CD14-positive monocyte (primary cell): ENCODE measurements at regions not wholly inside any gene's neighbourhood (a gene's known extent, or its start where the extent isn't known, plus 50 kb on each side); places are given as distances from the start of the nearest gene placed in this dataset.

Source experiments
- DNase-seq, 3 donors: peaks; one replicate each; pipeline ENCODE4 v3.0.0-alpha.2; 2011 to 2022
- H2AFZ ChIP-seq: 2 replicates; pipeline ENCODE4 v1.6.0; 2012; ENCODE audit warnings: mild to moderate bottlenecking, low read depth, low read length, inconsistent platforms; ENCODE audit not compliant: insufficient read depth, poor library complexity, severe bottlenecking
- H3K27ac ChIP-seq, 2 donors: 1 replicate in 1 of 2; 2 replicates in 1 of 2; pipeline ENCODE4 v1.5.1; 2012 to 2013; ENCODE audit warnings: low read length in 2 of 2, control low read depth in 1 of 2, inconsistent platforms in 1 of 2, low read depth in 1 of 2, mild to moderate bottlenecking in 1 of 2
- H3K27me3 ChIP-seq, 2 donors: one replicate each; pipeline versions ENCODE4 v1.6.0 to v1.6.1; 2011 to 2013; ENCODE audit warnings: low read length in 2 of 2; ENCODE audit not compliant: control insufficient read depth in 2 of 2, insufficient read depth in 2 of 2
- H3K36me3 ChIP-seq, 2 donors: replicated peaks in 1 of 2; 1 replicate in 1 of 2; 2 replicates in 1 of 2; pipeline versions ENCODE4 v1.5.1 to v1.6.1; 2012 to 2013; ENCODE audit warnings: low read length in 2 of 2, control low read depth in 1 of 2, inconsistent platforms in 1 of 2, mild to moderate bottlenecking in 1 of 2; ENCODE audit not compliant: insufficient read depth in 2 of 2, control insufficient read depth in 1 of 2
- H3K4me1 ChIP-seq, 2 donors: 1 replicate in 1 of 2; 2 replicates in 1 of 2; pipeline versions ENCODE4 v1.5.1 to v1.6.1; 2012 to 2013; ENCODE audit warnings: low read length in 2 of 2, control low read depth in 1 of 2, inconsistent platforms in 1 of 2, mild to moderate bottlenecking in 1 of 2, moderate library complexity in 1 of 2; ENCODE audit not compliant: insufficient read depth in 2 of 2, control insufficient read depth in 1 of 2
- H3K4me2 ChIP-seq: replicated peaks from 2 replicates; pipeline ENCODE3; 2012; ENCODE audit warnings: low read length, moderate library complexity, mild to moderate bottlenecking; ENCODE audit not compliant: poor library complexity, severe bottlenecking; ENCODE audit errors: extremely low read depth
- H3K4me3 ChIP-seq, 3 experiments: fragments of 200-600 bp in 1 of 3; sonication (generic) in 1 of 3; replicated peaks in 1 of 3; 1 replicate in 2 of 3; 2 replicates in 1 of 3; pipeline ENCODE4 v1.5.1; 2011 to 2013; ENCODE audit warnings: low read length in 3 of 3, mild to moderate bottlenecking in 3 of 3, control low read depth in 2 of 3, low read depth in 2 of 3, inconsistent platforms in 1 of 3, moderate library complexity in 1 of 3
- H3K79me2 ChIP-seq: 2 replicates; pipeline ENCODE4 v1.6.0; 2012; ENCODE audit warnings: mild to moderate bottlenecking, control low read depth, inconsistent platforms, low read length, moderate library complexity; ENCODE audit not compliant: insufficient read depth
- H3K9ac ChIP-seq: 2 replicates; pipeline ENCODE4 v1.6.0; 2017; ENCODE audit warnings: low read length, mild to moderate bottlenecking; ENCODE audit not compliant: insufficient read depth, poor library complexity, severe bottlenecking
- H3K9me3 ChIP-seq, 2 donors: replicated peaks in 1 of 2; 1 replicate in 1 of 2; 2 replicates in 1 of 2; pipeline versions ENCODE4 v1.5.1 to v1.6.1; 2012 to 2013; ENCODE audit warnings: low read length in 2 of 2, control low read depth in 1 of 2; ENCODE audit not compliant: control insufficient read depth in 1 of 2, insufficient read depth in 1 of 2
- H4K20me1 ChIP-seq: 2 replicates; pipeline ENCODE4 v1.6.0; 2012; ENCODE audit warnings: mild to moderate bottlenecking, low read length, control low read depth, moderate library complexity; ENCODE audit not compliant: insufficient read depth
- H3K27ac Mint-ChIP-seq, 7 donors: one replicate each; pipeline ENCODE4 v1.8.0; 2020; ENCODE audit warnings: mild to moderate bottlenecking in 7 of 7, mixed read lengths in 7 of 7, moderate library complexity in 6 of 7, inconsistent platforms in 2 of 7
- H3K27me3 Mint-ChIP-seq, 3 donors: one replicate each; pipeline ENCODE4 v1.8.0; 2021 to 2022; ENCODE audit warnings: low read depth in 3 of 3, mild to moderate bottlenecking in 3 of 3, mixed read lengths in 3 of 3, moderate library complexity in 3 of 3, inconsistent platforms in 1 of 3
- H3K36me3 Mint-ChIP-seq, 2 donors: one replicate each; pipeline ENCODE4 v1.8.0; 2020; ENCODE audit warnings: mixed read lengths in 2 of 2, inconsistent platforms in 1 of 2, mild to moderate bottlenecking in 1 of 2
- H3K4me1 Mint-ChIP-seq: one replicate; pipeline ENCODE4 v1.8.0; 2020; ENCODE audit warnings: mild to moderate bottlenecking, mixed read lengths
- H3K4me3 Mint-ChIP-seq, 2 donors: one replicate each; pipeline ENCODE4 v1.8.0; 2020; ENCODE audit warnings: mild to moderate bottlenecking in 2 of 2, mixed read lengths in 2 of 2, moderate library complexity in 1 of 2
- H3K9me3 Mint-ChIP-seq, 7 donors: one replicate each; pipeline ENCODE4 v1.8.0; 2020 to 2022; ENCODE audit warnings: mixed read lengths in 7 of 7, mild to moderate bottlenecking in 6 of 7, moderate library complexity in 6 of 7, inconsistent platforms in 2 of 7
- CTCF ChIP-seq: fragments of 200-600 bp; IDR thresholded peaks from one replicate; pipeline ENCODE4 v1.8.0; 2022; ENCODE audit warnings: antibody characterized with exemption, mild to moderate bottlenecking
- WGBS: methylation state at CpG from one replicate; pipeline ENCODE4 v1.1.5; 2013; ENCODE audit warnings: missing lambda C conversion rate; ENCODE audit not compliant: insufficient coverage; 5-methylcytosine and 5-hydroxymethylcytosine counted together
- intact Hi-C, 2 donors: fragments of 100-400 bp; cut with micrococcal nuclease; formaldehyde crosslinking; loops; one replicate each; pipeline versions ENCODE4 v1.15.0 to v1.15.1; 2023

GRCh38 chr7:35556515-35557471 is 138.1 kb downstream of the HERPUD2 start:
- Histone ChIP-seq H3K36me3 (no peaks in the 10 kb centered on the region), H3K79me2 (no peaks in the 10 kb centered on the region), H3K9me3 (no peaks in the 10 kb centered on the region), H3K4me2 (no peak overlapping the region), H3K27me3 (peaks cover 3 to 7% of the 10 kb centered on the region in 2 donors), H3K4me1 (peaks cover 14% of the 10 kb centered on the region in 2 donors), H3K9ac (no peak overlapping the region), H3K4me3 (no peak overlapping the region), H4K20me1 (no peaks in the 10 kb centered on the region), H3K27ac (peak overlapping the region in 1 of 2 donors; percentile 17), H2AFZ (peak overlapping the region; percentile 9)
- Mint-ChIP-seq H3K36me3 (no peaks in the 10 kb centered on the region), H3K27ac (peak overlapping the region in 3 of 7 donors; percentile 54 to 70 (median 57)), H3K4me1 (peaks cover 15% of the 10 kb centered on the region), H3K9me3 (peaks cover 0 to 8% (median 2%) of the 10 kb centered on the region in 7 donors), H3K27me3 (peaks cover 1 to 10% (median 5%) of the 10 kb centered on the region in 3 donors), H3K4me3 (no peak overlapping the region)
- DNase-seq, result peak; percentile 51 to 83 (median 56)
- no peak for TF ChIP-seq CTCF
- WGBS, result 100% methylated on average over 3 of the region's 8 CpGs
- intact Hi-C loops, result no loop called here

GRCh38 chr7:35555934-35556333 is 139.0 kb downstream of the HERPUD2 start:
- Mint-ChIP-seq H3K27me3 (peaks cover under 1 to 8% (median 2%) of the 10 kb centered on the region in 3 donors), H3K9me3 (peaks cover 0 to 8% (median 2%) of the 10 kb centered on the region in 7 donors), H3K27ac (no peak overlapping the region), H3K4me1 (peaks cover 15% of the 10 kb centered on the region), H3K4me3 (no peak overlapping the region), H3K36me3 (no peaks in the 10 kb centered on the region)
- H3K9me3 ChIP-seq, result no peaks in the 10 kb centered on the region
- no peaks in the 10 kb centered on the region for H4K20me1 ChIP-seq
- no peaks in the 10 kb centered on the region for H3K79me2 ChIP-seq
- no peak overlapping the region for H3K27ac ChIP-seq
- H3K9ac ChIP-seq, result no peak overlapping the region
- H3K4me3 ChIP-seq, result no peak overlapping the region
- no peaks in the 10 kb centered on the region for H3K36me3 ChIP-seq
- TF ChIP-seq CTCF, result no peak
- H3K4me2 ChIP-seq, result no peak overlapping the region
- WGBS, result no CpG with 5 or more reads among the region's 4 CpGs
- H3K4me1 ChIP-seq, result peaks cover 14% of the 10 kb centered on the region in 2 donors
- intact Hi-C loops, result no loop called here
- DNase-seq, result peak in 1 of 3 donors; percentile 53
- peaks cover 3 to 4% of the 10 kb centered on the region in 2 donors for H3K27me3 ChIP-seq
- H2AFZ ChIP-seq, result no peak overlapping the region
